ENCODE measurements at regions not wholly inside any gene's neighbourhood (a gene's known extent, or its start where the extent isn't known, plus 50 kb on each side); places are given as distances from the start of the nearest gene placed in this dataset.
"Not testable (repeated sequence)": the region's sequence is repeated elsewhere in the genome, so short reads cannot be mapped to it uniquely, and the experiment has no call there.

DNA sequence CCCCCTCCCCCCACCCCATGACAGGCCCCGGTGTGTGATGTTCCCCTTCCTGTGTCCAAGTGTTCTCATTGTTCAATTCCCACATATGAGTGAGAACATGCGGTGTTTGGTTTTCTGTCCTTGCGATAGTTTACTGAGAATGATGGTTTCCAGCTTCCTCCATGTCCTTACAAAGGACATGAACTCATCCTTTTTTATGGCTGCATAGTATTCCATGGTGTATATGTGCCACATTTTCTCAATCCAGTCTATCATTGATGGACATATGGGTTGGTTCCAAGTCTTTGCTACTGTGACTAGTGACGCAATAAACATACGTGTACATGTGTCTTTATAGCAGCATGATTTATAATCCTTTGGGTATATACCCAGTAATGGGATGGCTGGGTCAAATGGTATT lies 95.6 kb downstream of the PRR15 start:
- TF ChIP-seq EZH2 (IDR thresholded peaks at IDR 0.05); POLR2AphosphoS5 (IDR thresholded peaks at IDR 0.05; ENCODE audit: borderline replicate concordance, low read depth, low read length): not testable (repeated sequence)

All from SK-N-MC (cell line).